Hindlimb muscle (tissue), 1 donor: ENCODE measurements at regions not wholly inside any gene's neighbourhood (a gene's known extent, or its start where the extent isn't known, plus 50 kb on each side); places are given as distances from the start of the nearest gene placed in this dataset.
"Not testable (repeated sequence)": the region's sequence is repeated elsewhere in the genome, so short reads cannot be mapped to it uniquely, and the experiment has no call there.

Experiments
- DNase-seq: peaks from one replicate; pipeline ENCODE4 v3.0.0-alpha.2; 2013

GRCh38 chr6:44036699-44037101 is 90.6 kb downstream of the MRPL14 start:
- no peak for DNase-seq

GRCh38 chr6:44036196-44036595 is 91.1 kb downstream of the MRPL14 start:
- DNase-seq: no peak

- DNase-seq: no peak
Measured at GRCh38 chr6:44035621-44036020, 91.6 kb downstream of the MRPL14 start.

- no peak for DNase-seq
Measured at GRCh38 chr6:44034931-44035345, 92.3 kb downstream of the MRPL14 start.

GRCh38 chr6:44034391-44034861 is 92.8 kb downstream of the MRPL14 start:
- DNase-seq: no peak

GRCh38 chr6:44030812-44031454 is 96.3 kb downstream of the MRPL14 start:
- DNase-seq: no peak

GRCh38 chr6:44029444-44030185 is 97.6 kb downstream of the MRPL14 start:
- no peak for DNase-seq

- DNase-seq: no peak
Measured at GRCh38 chr6:44028789-44029310, 98.4 kb downstream of the MRPL14 start.

- DNase-seq: no peak
Measured at GRCh38 chr6:44025226-44025625, 102.0 kb downstream of the MRPL14 start.

- DNase-seq: no peak
Measured at GRCh38 chr6:44024574-44025219, 102.6 kb downstream of the MRPL14 start.

- no peak for DNase-seq
Measured at GRCh38 chr6:44023586-44024454, 103.4 kb downstream of the MRPL14 start.

GRCh38 chr6:44022671-44023352 is 104.4 kb downstream of the MRPL14 start:
- DNase-seq: no peak

GRCh38 chr6:44022296-44022661 is 105.0 kb downstream of the MRPL14 start:
- DNase-seq: no peak

GRCh38 chr6:44021589-44022295 is 105.5 kb downstream of the MRPL14 start:
- no peak for DNase-seq

GRCh38 chr6:44020664-44021425 is 106.4 kb downstream of the MRPL14 start:
- DNase-seq: no peak

GRCh38 chr6:44020148-44020547 is 107.1 kb downstream of the MRPL14 start:
- DNase-seq: peak; percentile 56

- not testable (repeated sequence) for DNase-seq
Measured at GRCh38 chr6:44017307-44017706, 109.9 kb downstream of the MRPL14 start.

GRCh38 chr6:44016131-44016870 is 111.0 kb downstream of the MRPL14 start:
- no peak for DNase-seq

GRCh38 chr6:44012078-44012493 is 115.2 kb downstream of the MRPL14 start:
- DNase-seq: no peak
